Prostate gland (tissue), 2 donors: ENCODE measurements at regions not wholly inside any gene's neighbourhood (a gene's known extent, or its start where the extent isn't known, plus 50 kb on each side); places are given as distances from the start of the nearest gene placed in this dataset.

Source experiments
- CTCF ChIP-seq, 4 experiments: fragments of 200-600 bp in 2 of 4; fragments of 450-650 bp in 2 of 4; sonication (generic) in 2 of 4; IDR thresholded peaks; 1 replicate in 3 of 4; 2 replicates in 1 of 4; pipeline ENCODE4 v1.5.1; 2016 to 2019; ENCODE audit warnings: antibody characterized with exemption in 4 of 4, mild to moderate bottlenecking in 2 of 4, moderate library complexity in 2 of 4
- POLR2A ChIP-seq: fragments of 450-650 bp; IDR thresholded peaks from one replicate; pipeline ENCODE4 v1.6.1; 2016; ENCODE audit warnings: antibody characterized with exemption, mild to moderate bottlenecking
- POLR2AphosphoS5 ChIP-seq: sonication (generic); formaldehyde crosslinking; IDR thresholded peaks from one replicate; pipeline ENCODE4 v1.6.1; 2017; ENCODE audit warnings: antibody characterized with exemption

GRCh38 chr5:99004960-99005359 is 76.2 kb upstream of the CHD1 start:
- TF ChIP-seq CTCF (IDR thresholded peaks at IDR 0.05) (no peak), POLR2A (no peak), POLR2AphosphoS5 (no peak)
